G401 (cell line): ENCODE measurements at regions not wholly inside any gene's neighbourhood (a gene's known extent, or its start where the extent isn't known, plus 50 kb on each side); places are given as distances from the start of the nearest gene placed in this dataset.

Experiments
- DNase-seq: peaks from one replicate; pipeline ENCODE4 v3.0.0-alpha.2; 2015; ENCODE audit warnings: low spot score
- in situ Hi-C: cut with HindIII; loops from 2 replicates; pipeline ENCODE4 v1.10.0; 2016; ENCODE audit warnings: low sequenced_read_pairs, mixed read lengths

- no peak for DNase-seq
- in situ Hi-C loops, result no loop called here
These were observed 251.9 kb upstream of the FAT3 start for GRCh38 chr11:91972665-91973266.

- no peak for DNase-seq
- in situ Hi-C loops, result no loop called here
These were observed 254.0 kb upstream of the FAT3 start for GRCh38 chr11:91970624-91971023.

GRCh38 chr11:91969486-91969885 lies 255.1 kb upstream of the FAT3 start:
- no peak for DNase-seq
- in situ Hi-C loops, result no loop called here

- in situ Hi-C loops, result no loop called here
- no peak for DNase-seq
These were observed 256.9 kb upstream of the FAT3 start for GRCh38 chr11:91967691-91968045.

- DNase-seq, result no peak
- in situ Hi-C loops, result no loop called here
These were observed 257.5 kb upstream of the FAT3 start for GRCh38 chr11:91967026-91967690.

- DNase-seq, result no peak
- in situ Hi-C loops, result no loop called here
These were observed 258.2 kb upstream of the FAT3 start for GRCh38 chr11:91966368-91966767.

- in situ Hi-C loops, result no loop called here
- DNase-seq, result no peak
These were observed 263.8 kb upstream of the FAT3 start for GRCh38 chr11:91960770-91961169.

GRCh38 chr11:91959411-91959810 lies 265.2 kb upstream of the FAT3 start:
- DNase-seq, result no peak
- in situ Hi-C loops, result no loop called here

GRCh38 chr11:91956711-91957110 lies 267.9 kb upstream of the FAT3 start:
- in situ Hi-C loops, result no loop called here
- DNase-seq, result no peak

- DNase-seq, result no peak
- in situ Hi-C loops, result no loop called here
These were observed 269.4 kb upstream of the FAT3 start for GRCh38 chr11:91955206-91955605.

GRCh38 chr11:91952056-91952455 lies 272.6 kb upstream of the FAT3 start:
- DNase-seq, result no peak
- in situ Hi-C loops, result no loop called here

- DNase-seq, result no peak
- in situ Hi-C loops, result no loop called here
These were observed 277.3 kb upstream of the FAT3 start for GRCh38 chr11:91947215-91947820.

GRCh38 chr11:91946397-91946951 lies 278.1 kb upstream of the FAT3 start:
- peak; percentile 29 for DNase-seq
- in situ Hi-C loops, result no loop called here

- in situ Hi-C loops, result no loop called here
- no peak for DNase-seq
These were observed 289.5 kb upstream of the FAT3 start for GRCh38 chr11:91935120-91935519.

- no peak for DNase-seq
- in situ Hi-C loops, result no loop called here
These were observed 292.3 kb upstream of the FAT3 start for GRCh38 chr11:91932151-91932821.

- in situ Hi-C loops, result no loop called here
These were observed 297.2 kb upstream of the FAT3 start for GRCh38 chr11:91927448-91927847.

GRCh38 chr11:91926965-91927364 lies 297.7 kb upstream of the FAT3 start:
- DNase-seq, result peak; percentile 1
- in situ Hi-C loops, result no loop called here

More at GRCh38 chr11:91927448-91927847, 297.2 kb upstream of the FAT3 start:
- no peak for DNase-seq

GRCh38 chr11:91922846-91923245 lies 301.8 kb upstream of the FAT3 start:
- in situ Hi-C loops, result no loop called here
- no peak for DNase-seq

- in situ Hi-C loops, result no loop called here
- no peak for DNase-seq
These were observed 302.6 kb upstream of the FAT3 start for GRCh38 chr11:91921974-91922373.

GRCh38 chr11:91913407-91913806 lies 311.2 kb upstream of the FAT3 start:
- in situ Hi-C loops, result no loop called here

More at GRCh38 chr11:91913407-91913806, 311.2 kb upstream of the FAT3 start:
- no peak for DNase-seq
